DND-41 (cell line): ENCODE measurements at regions not wholly inside any gene's neighbourhood (a gene's known extent, or its start where the extent isn't known, plus 50 kb on each side); places are given as distances from the start of the nearest gene placed in this dataset.

Experiments
- ATAC-seq: fragments of 200-7000 bp; cut with Tn5 transposase; 3 replicates; pipeline ENCODE4 v1.9.1; 2021; ENCODE audit warnings: low read depth; ENCODE audit not compliant: insufficient read depth
- DNase-seq: peaks from one replicate; pipeline ENCODE4 v3.0.0-alpha.2; 2020
- H2AFZ ChIP-seq: 2 replicates; pipeline ENCODE4 v1.6.0; 2012; ENCODE audit warnings: low read depth, low read length
- H3K27ac ChIP-seq: 2 replicates; pipeline ENCODE4 v1.5.1; 2012; ENCODE audit warnings: low read length, inconsistent platforms
- H3K27me3 ChIP-seq: fragments of 200-600 bp; sonication (generic); 2 replicates; pipeline ENCODE4 v1.6.0; 2012; ENCODE audit warnings: low read length, mild to moderate bottlenecking, inconsistent platforms; ENCODE audit not compliant: insufficient read depth, poor library complexity
- H3K36me3 ChIP-seq: 2 replicates; pipeline ENCODE4 v1.5.1; 2012; ENCODE audit warnings: low read length, inconsistent platforms; ENCODE audit not compliant: insufficient read depth
- H3K4me1 ChIP-seq: 2 replicates; pipeline ENCODE4 v1.5.1; 2012; ENCODE audit warnings: mild to moderate bottlenecking, low read length; ENCODE audit not compliant: insufficient read depth
- H3K4me2 ChIP-seq: 2 replicates; pipeline ENCODE4 v1.6.0; 2012; ENCODE audit warnings: mild to moderate bottlenecking, moderate library complexity, low read length, inconsistent platforms; ENCODE audit not compliant: insufficient read depth
- H3K4me3 ChIP-seq, 2 experiments: fragments of 200-600 bp in 1 of 2; shearing (Covaris generic) in 1 of 2; 2 replicates each; pipeline ENCODE4 v1.5.1; 2012 to 2016; ENCODE audit warnings: inconsistent platforms in 2 of 2, low read length in 2 of 2, mild to moderate bottlenecking in 2 of 2, low read depth in 1 of 2, moderate library complexity in 1 of 2
- H3K79me2 ChIP-seq: 2 replicates; pipeline ENCODE4 v1.6.0; 2012; ENCODE audit warnings: low read length, inconsistent platforms; ENCODE audit not compliant: insufficient read depth
- H3K9ac ChIP-seq: 2 replicates; pipeline ENCODE4 v1.6.0; 2012; ENCODE audit warnings: low read depth, mild to moderate bottlenecking, inconsistent platforms, low read length, moderate library complexity
- H3K9me3 ChIP-seq: 2 replicates; pipeline ENCODE4 v1.5.1; 2012; ENCODE audit warnings: low read length, moderate library complexity, mild to moderate bottlenecking, inconsistent platforms; ENCODE audit not compliant: insufficient read depth, severe bottlenecking
- H4K20me1 ChIP-seq: 2 replicates; pipeline ENCODE4 v1.6.0; 2012; ENCODE audit warnings: low read length; ENCODE audit not compliant: insufficient read depth
- EZH2 ChIP-seq: IDR thresholded peaks from 3 replicates; pipeline ENCODE4 v1.6.1; 2012; ENCODE audit warnings: borderline replicate concordance, low read depth, mild to moderate bottlenecking, moderate library complexity, low read length, inconsistent platforms; ENCODE audit not compliant: severe bottlenecking
- TF ChIP-seq, protein P1 (sequence below): IDR thresholded peaks from 2 replicates; pipeline ENCODE4 v1.5.1; 2012; ENCODE audit warnings: borderline replicate concordance, low read length, moderate library complexity, mild to moderate bottlenecking; ENCODE audit not compliant: poor library complexity, severe bottlenecking; ENCODE audit errors: extremely low read depth

DNA sequence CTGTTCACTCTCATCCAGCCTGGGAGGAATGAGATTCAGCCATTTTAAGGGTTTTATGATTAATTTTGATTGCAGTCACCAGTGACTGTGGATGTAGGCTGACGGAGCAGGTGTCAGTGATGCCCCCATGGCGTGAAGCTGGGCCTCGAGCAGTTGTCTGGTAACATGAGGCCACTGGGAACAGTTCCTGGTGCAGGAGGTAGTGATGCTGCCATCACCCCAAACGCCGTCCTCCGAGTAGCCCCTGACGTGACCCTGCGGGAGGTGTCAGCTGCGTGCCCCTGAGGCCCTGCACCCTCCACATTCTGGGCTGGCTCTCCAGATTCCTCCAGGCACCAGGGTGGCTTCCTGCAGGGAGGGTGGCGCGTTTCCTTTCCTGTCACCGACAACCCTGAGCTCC lies 277.2 kb downstream of the TEX29 start:
- TF ChIP-seq, protein P1, sequence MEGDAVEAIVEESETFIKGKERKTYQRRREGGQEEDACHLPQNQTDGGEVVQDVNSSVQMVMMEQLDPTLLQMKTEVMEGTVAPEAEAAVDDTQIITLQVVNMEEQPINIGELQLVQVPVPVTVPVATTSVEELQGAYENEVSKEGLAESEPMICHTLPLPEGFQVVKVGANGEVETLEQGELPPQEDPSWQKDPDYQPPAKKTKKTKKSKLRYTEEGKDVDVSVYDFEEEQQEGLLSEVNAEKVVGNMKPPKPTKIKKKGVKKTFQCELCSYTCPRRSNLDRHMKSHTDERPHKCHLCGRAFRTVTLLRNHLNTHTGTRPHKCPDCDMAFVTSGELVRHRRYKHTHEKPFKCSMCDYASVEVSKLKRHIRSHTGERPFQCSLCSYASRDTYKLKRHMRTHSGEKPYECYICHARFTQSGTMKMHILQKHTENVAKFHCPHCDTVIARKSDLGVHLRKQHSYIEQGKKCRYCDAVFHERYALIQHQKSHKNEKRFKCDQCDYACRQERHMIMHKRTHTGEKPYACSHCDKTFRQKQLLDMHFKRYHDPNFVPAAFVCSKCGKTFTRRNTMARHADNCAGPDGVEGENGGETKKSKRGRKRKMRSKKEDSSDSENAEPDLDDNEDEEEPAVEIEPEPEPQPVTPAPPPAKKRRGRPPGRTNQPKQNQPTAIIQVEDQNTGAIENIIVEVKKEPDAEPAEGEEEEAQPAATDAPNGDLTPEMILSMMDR: no peak
- no peak for TF ChIP-seq EZH2
- H4K20me1 ChIP-seq: no peaks in the 10 kb centered on the region
- H3K4me1 ChIP-seq: no peaks in the 10 kb centered on the region
- no peak overlapping the region for H3K4me2 ChIP-seq
- no peaks in the 10 kb centered on the region for H3K79me2 ChIP-seq
- H3K27me3 ChIP-seq: no peaks in the 10 kb centered on the region
- no peak overlapping the region for H2AFZ ChIP-seq
- no peak overlapping the region for H3K4me3 ChIP-seq
- no peaks in the 10 kb centered on the region for H3K9me3 ChIP-seq
- no peak overlapping the region for H3K27ac ChIP-seq
- no peak overlapping the region for H3K9ac ChIP-seq
- no peaks in the 10 kb centered on the region for H3K36me3 ChIP-seq
- ATAC-seq: no peak
- no peak for DNase-seq

GRCh38 chr13:111598747-111599146 lies 278.3 kb downstream of the TEX29 start:
- Histone ChIP-seq H2AFZ (no peak overlapping the region), H3K36me3 (no peaks in the 10 kb centered on the region), H3K9me3 (no peaks in the 10 kb centered on the region), H4K20me1 (no peaks in the 10 kb centered on the region), H3K4me1 (no peaks in the 10 kb centered on the region), H3K4me2 (no peak overlapping the region), H3K79me2 (no peaks in the 10 kb centered on the region), H3K27ac (no peak overlapping the region), H3K9ac (no peak overlapping the region), H3K27me3 (no peaks in the 10 kb centered on the region), H3K4me3 (no peak overlapping the region)
- ATAC-seq (no peak), DNase-seq (no peak)
- no peak for TF ChIP-seq EZH2
- TF ChIP-seq, protein P1: no peak

GRCh38 chr13:111599791-111600190 lies 279.3 kb downstream of the TEX29 start:
- H3K79me2 ChIP-seq: no peaks in the 10 kb centered on the region
- H3K4me3 ChIP-seq: no peak overlapping the region
- no peak overlapping the region for H3K9ac ChIP-seq
- no peaks in the 10 kb centered on the region for H3K9me3 ChIP-seq
- H3K4me2 ChIP-seq: no peak overlapping the region
- H3K36me3 ChIP-seq: no peaks in the 10 kb centered on the region
- DNase-seq: no peak
- TF ChIP-seq EZH2: no peak
- TF ChIP-seq, protein P1: no peak
- no peak for ATAC-seq
- no peak overlapping the region for H3K27ac ChIP-seq
- no peaks in the 10 kb centered on the region for H3K4me1 ChIP-seq
- no peak overlapping the region for H2AFZ ChIP-seq
- H3K27me3 ChIP-seq: no peaks in the 10 kb centered on the region
- no peaks in the 10 kb centered on the region for H4K20me1 ChIP-seq

DNA sequence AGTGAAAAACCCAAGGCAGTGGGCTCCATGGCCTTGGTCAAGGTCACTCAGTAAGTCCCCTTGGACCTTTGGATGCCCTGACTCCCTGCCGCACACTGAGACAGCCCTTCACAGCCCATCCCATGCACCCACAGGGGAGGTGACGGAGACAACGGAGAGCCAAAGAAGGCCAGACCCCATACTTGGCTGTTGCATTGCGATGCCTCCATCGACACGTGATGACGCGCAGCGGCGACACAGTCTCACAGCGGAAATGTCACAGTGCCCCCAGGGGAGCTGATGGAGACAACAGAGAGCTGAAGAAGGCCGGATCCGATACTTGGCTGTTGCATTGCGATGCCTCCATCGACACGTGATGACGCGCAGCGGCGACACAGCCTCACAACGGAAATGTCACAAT lies 282.4 kb downstream of the TEX29 start:
- Histone ChIP-seq H3K4me2 (no peak overlapping the region), H3K79me2 (no peaks in the 10 kb centered on the region), H3K27ac (no peak overlapping the region), H3K9ac (no peak overlapping the region), H3K27me3 (no peaks in the 10 kb centered on the region), H2AFZ (no peak overlapping the region), H3K36me3 (no peaks in the 10 kb centered on the region), H3K4me1 (no peaks in the 10 kb centered on the region), H4K20me1 (no peaks in the 10 kb centered on the region), H3K4me3 (no peak overlapping the region), H3K9me3 (no peaks in the 10 kb centered on the region)
- DNase-seq (no peak), ATAC-seq (no peak)
- TF ChIP-seq EZH2: no peak
- TF ChIP-seq, protein P1: no peak
